IMR-90 (cell line): ENCODE measurements at regions not wholly inside any gene's neighbourhood (a gene's known extent, or its start where the extent isn't known, plus 50 kb on each side); places are given as distances from the start of the nearest gene placed in this dataset.

ENCODE experiments used
- BHLHE40 ChIP-seq: fragments of 150-350 bp; IDR thresholded peaks from 2 replicates; pipeline ENCODE4 v1.6.1; 2016; ENCODE audit warnings: mild to moderate bottlenecking, low read depth, low read length
- MXI1 ChIP-seq: IDR thresholded peaks from 2 replicates; pipeline ENCODE4 v1.6.1; 2012; ENCODE audit warnings: low read depth, mild to moderate bottlenecking, low read length, moderate library complexity, borderline replicate concordance
- POLR2A ChIP-seq: IDR thresholded peaks from 2 replicates; pipeline ENCODE4 v1.6.1; 2012; ENCODE audit warnings: mild to moderate bottlenecking, low read depth, low read length
- RCOR1 ChIP-seq: IDR thresholded peaks from 2 replicates; pipeline ENCODE4 v1.6.1; 2012; ENCODE audit warnings: mild to moderate bottlenecking, low read length, improper control_type of control experiment; ENCODE audit not compliant: insufficient replicate concordance
- TF ChIP-seq, protein P1 (sequence below): conservative IDR thresholded peaks from 2 replicates; pipeline ENCODE4 v1.5.1; 2012; ENCODE audit warnings: mild to moderate bottlenecking, low read depth, low read length, improper control_type of control experiment

DNA sequence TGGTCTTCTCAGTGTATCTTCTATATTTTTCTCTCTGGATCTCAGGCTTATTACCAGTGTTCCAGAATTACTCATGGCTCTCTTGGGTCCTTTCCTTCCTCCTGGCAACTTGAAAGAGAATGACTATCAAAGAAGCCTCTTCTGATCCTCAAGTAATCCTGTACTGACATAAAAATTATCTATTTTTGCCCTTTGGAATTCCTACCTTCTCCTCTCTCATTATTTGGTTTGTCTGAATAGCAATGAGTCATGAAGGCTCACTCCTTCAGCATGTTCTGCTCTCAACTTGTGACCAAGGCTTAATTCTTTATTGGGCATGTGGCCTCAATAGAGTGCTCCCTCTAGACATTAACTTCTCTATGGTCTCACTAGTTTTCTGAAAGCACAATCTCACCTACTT lies 553.6 kb upstream of the ATP2B1 start:
- TF ChIP-seq, protein P1, sequence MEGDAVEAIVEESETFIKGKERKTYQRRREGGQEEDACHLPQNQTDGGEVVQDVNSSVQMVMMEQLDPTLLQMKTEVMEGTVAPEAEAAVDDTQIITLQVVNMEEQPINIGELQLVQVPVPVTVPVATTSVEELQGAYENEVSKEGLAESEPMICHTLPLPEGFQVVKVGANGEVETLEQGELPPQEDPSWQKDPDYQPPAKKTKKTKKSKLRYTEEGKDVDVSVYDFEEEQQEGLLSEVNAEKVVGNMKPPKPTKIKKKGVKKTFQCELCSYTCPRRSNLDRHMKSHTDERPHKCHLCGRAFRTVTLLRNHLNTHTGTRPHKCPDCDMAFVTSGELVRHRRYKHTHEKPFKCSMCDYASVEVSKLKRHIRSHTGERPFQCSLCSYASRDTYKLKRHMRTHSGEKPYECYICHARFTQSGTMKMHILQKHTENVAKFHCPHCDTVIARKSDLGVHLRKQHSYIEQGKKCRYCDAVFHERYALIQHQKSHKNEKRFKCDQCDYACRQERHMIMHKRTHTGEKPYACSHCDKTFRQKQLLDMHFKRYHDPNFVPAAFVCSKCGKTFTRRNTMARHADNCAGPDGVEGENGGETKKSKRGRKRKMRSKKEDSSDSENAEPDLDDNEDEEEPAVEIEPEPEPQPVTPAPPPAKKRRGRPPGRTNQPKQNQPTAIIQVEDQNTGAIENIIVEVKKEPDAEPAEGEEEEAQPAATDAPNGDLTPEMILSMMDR: no peak
- TF ChIP-seq POLR2A (no peak), RCOR1 (no peak), BHLHE40 (no peak), MXI1 (no peak)
